Activated CD4-positive, alpha-beta T cell treated with anti-CD3 and anti-CD28 coated beads for 36 hours (primary cell): ENCODE measurements at regions not wholly inside any gene's neighbourhood (a gene's known extent, or its start where the extent isn't known, plus 50 kb on each side); places are given as distances from the start of the nearest gene placed in this dataset.

Experiments used
- ATAC-seq: fragments of 200-7000 bp; cut with Tn5 transposase; one replicate; pipeline ENCODE4 v1.10.0; 2021; ENCODE audit warnings: mild to moderate bottlenecking, moderate library complexity
- CTCF ChIA-PET: fragments of 350-600 bp; sonication (Branson Sonifier 250); formaldehyde crosslinking; loops from one replicate; lab custom pipeline; 2021; ENCODE audit warnings: antibody characterized with exemption; lab: Charles Lee
- POLR2A ChIA-PET: fragments of 350-600 bp; sonication (Branson Sonifier 250); formaldehyde crosslinking; loops from one replicate; lab custom pipeline; 2021; ENCODE audit warnings: antibody characterized with exemption, inconsistent platforms; lab: Charles Lee
- DNase-seq: peaks from one replicate; pipeline ENCODE4 v3.0.0-alpha.2; 2020
- H3K27ac Mint-ChIP-seq: one replicate; pipeline ENCODE4 v1.8.0; 2021; ENCODE audit warnings: mixed read lengths
- H3K27me3 Mint-ChIP-seq: one replicate; pipeline ENCODE4 v1.8.0; 2021; ENCODE audit warnings: mixed read lengths
- H3K36me3 Mint-ChIP-seq: one replicate; pipeline ENCODE4 v1.8.0; 2021; ENCODE audit warnings: low read depth, mixed read lengths
- H3K4me1 Mint-ChIP-seq: one replicate; pipeline ENCODE4 v1.8.0; 2021; ENCODE audit warnings: mixed read lengths
- H3K4me3 Mint-ChIP-seq: one replicate; pipeline ENCODE4 v1.8.0; 2021; ENCODE audit warnings: mild to moderate bottlenecking, moderate library complexity, mixed read lengths
- H3K9me3 Mint-ChIP-seq: one replicate; pipeline ENCODE4 v1.8.0; 2021; ENCODE audit warnings: low read depth, mixed read lengths
- intact Hi-C, 2 experiments: fragments of 100-400 bp; cut with DNase I in 1 of 2; cut with micrococcal nuclease in 1 of 2; formaldehyde crosslinking; loops; one replicate each; pipeline versions ENCODE4 v1.14.2 to v1.15.1; 2022 to 2024; cut with DNase I, micrococcal nuclease

- H3K4me1 Mint-ChIP-seq: no peaks in the 10 kb centered on the region
- intact Hi-C loops: no loop called here
- POLR2A ChIA-PET: no interaction called here
- H3K27ac Mint-ChIP-seq: no peak overlapping the region
- H3K9me3 Mint-ChIP-seq: peaks cover 4% of the 10 kb centered on the region
- CTCF ChIA-PET: no interaction called here
- peaks cover 2% of the 10 kb centered on the region for H3K27me3 Mint-ChIP-seq
- no peak overlapping the region for H3K4me3 Mint-ChIP-seq
- no peak for DNase-seq
- no peaks in the 10 kb centered on the region for H3K36me3 Mint-ChIP-seq
- no peak for ATAC-seq
Measured at GRCh38 chr20:55684578-55684977, 320.7 kb downstream of the CBLN4 start.

DNA sequence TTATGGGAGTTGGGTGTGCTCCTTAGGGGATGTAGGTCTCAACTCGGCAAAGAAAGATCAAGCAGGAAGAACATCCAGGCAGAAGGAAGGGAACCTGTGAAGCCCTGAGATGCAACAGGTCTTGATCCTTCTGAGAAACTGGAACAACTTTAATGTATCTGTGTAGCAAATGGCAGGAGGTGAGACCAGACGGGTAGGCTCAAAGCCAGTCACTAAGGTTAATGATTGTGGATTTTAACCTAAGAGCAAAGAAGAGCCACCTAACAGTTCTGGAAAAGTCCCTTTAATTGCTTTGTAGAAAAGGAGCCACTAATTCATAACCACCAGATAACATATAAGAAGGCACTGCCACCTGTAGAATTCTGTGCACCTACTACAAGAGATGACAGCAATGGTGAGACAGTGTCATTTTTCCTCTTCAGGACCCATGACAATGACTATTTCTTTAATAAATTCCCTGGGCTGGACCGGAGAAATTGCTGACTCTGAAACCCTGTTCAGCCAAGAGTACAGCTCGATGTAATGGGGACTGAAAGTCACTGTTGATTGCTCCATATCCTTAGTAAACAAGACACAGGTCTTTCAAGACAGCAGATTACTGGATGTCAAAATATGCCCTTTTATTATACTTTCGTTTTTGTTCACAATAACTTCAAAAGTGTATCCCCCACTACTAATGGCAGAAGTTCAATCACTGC lies 326.2 kb downstream of the CBLN4 start:
- no peak overlapping the region for H3K27ac Mint-ChIP-seq
- CTCF ChIA-PET: no interaction called here
- H3K36me3 Mint-ChIP-seq: no peaks in the 10 kb centered on the region
- DNase-seq (no peak), ATAC-seq (no peak)
- peaks cover 2% of the 10 kb centered on the region for H3K27me3 Mint-ChIP-seq
- no peak overlapping the region for H3K4me3 Mint-ChIP-seq
- H3K4me1 Mint-ChIP-seq: no peaks in the 10 kb centered on the region
- H3K9me3 Mint-ChIP-seq: peaks cover 2% of the 10 kb centered on the region
- POLR2A ChIA-PET: no interaction called here
- intact Hi-C loops: no loop called here

GRCh38 chr20:55678126-55678525 lies 327.2 kb downstream of the CBLN4 start:
- H3K36me3 Mint-ChIP-seq: no peaks in the 10 kb centered on the region
- no peak overlapping the region for H3K4me3 Mint-ChIP-seq
- no peak overlapping the region for H3K27ac Mint-ChIP-seq
- H3K27me3 Mint-ChIP-seq: peaks cover 2% of the 10 kb centered on the region
- DNase-seq: no peak
- intact Hi-C loops: no loop called here
- ATAC-seq: no peak
- peaks cover 4% of the 10 kb centered on the region for H3K9me3 Mint-ChIP-seq
- no peaks in the 10 kb centered on the region for H3K4me1 Mint-ChIP-seq
- POLR2A ChIA-PET: no interaction called here
- CTCF ChIA-PET: no interaction called here

DNA sequence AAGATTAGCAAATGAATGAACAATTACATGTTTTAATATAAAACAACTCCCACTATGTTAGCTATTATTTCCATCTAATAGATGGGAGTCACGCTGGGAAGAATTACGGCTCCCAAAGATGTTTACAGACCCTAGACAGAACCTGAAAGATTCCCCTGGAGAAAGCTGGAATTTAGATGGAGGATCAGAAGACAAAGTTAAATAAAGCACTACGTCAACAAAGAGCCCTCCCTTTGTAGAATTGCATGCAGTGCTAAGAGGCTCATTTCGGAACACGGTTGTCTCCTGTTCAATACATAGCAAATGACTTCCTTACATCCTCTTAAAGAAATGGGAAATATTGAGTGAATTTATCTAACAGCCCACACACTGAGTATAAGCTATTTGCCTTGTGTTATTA lies 328.3 kb downstream of the CBLN4 start:
- Mint-ChIP-seq H3K27me3 (peaks cover 2% of the 10 kb centered on the region), H3K4me1 (no peaks in the 10 kb centered on the region), H3K36me3 (no peaks in the 10 kb centered on the region), H3K4me3 (no peak overlapping the region), H3K27ac (no peak overlapping the region), H3K9me3 (peaks cover 4% of the 10 kb centered on the region)
- DNase-seq (no peak), ATAC-seq (no peak)
- ChIA-PET POLR2A (no interaction called here), CTCF (no interaction called here)
- intact Hi-C loops: no loop called here

- DNase-seq (no peak), ATAC-seq (no peak)
- ChIA-PET CTCF (no interaction called here), POLR2A (no interaction called here)
- H3K4me1 Mint-ChIP-seq: no peaks in the 10 kb centered on the region
- no peaks in the 10 kb centered on the region for H3K36me3 Mint-ChIP-seq
- no peak overlapping the region for H3K4me3 Mint-ChIP-seq
- no peaks in the 10 kb centered on the region for H3K27me3 Mint-ChIP-seq
- no peak overlapping the region for H3K27ac Mint-ChIP-seq
- intact Hi-C loops: no loop called here
- peaks cover 2% of the 10 kb centered on the region for H3K9me3 Mint-ChIP-seq
Measured at GRCh38 chr20:55676097-55676496, 329.2 kb downstream of the CBLN4 start.

GRCh38 chr20:55668631-55669030 lies 336.7 kb downstream of the CBLN4 start:
- DNase-seq (no peak), ATAC-seq (no peak)
- intact Hi-C loops: no loop called here
- CTCF ChIA-PET: no interaction called here
- Mint-ChIP-seq H3K27me3 (no peaks in the 10 kb centered on the region), H3K27ac (no peak overlapping the region), H3K4me1 (no peaks in the 10 kb centered on the region), H3K36me3 (no peaks in the 10 kb centered on the region), H3K4me3 (no peak overlapping the region), H3K9me3 (peaks cover 7% of the 10 kb centered on the region)
- POLR2A ChIA-PET: no interaction called here

DNA sequence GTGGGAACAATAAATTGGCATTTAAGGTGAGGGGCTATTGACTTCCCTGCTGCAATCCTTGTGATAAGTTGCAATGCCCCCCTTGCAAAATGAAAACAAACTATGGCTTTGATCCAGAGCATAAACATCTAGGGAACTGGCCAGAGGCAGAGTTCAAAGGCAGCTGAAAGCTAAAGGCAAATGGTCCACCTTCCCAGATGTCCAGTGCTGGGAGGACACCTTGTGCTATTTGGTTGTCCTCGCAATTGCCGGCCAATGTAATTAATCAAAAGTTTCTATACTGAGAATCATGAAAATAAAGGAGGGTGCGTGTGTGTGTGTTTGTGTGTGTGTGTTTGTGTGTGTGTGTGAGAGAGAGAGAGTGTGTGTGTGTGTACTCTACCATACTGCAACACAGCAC lies 337.4 kb downstream of the CBLN4 start:
- ChIA-PET CTCF (no interaction called here), POLR2A (no interaction called here)
- ATAC-seq: no peak
- H3K9me3 Mint-ChIP-seq: peaks cover 5% of the 10 kb centered on the region
- no peaks in the 10 kb centered on the region for H3K27me3 Mint-ChIP-seq
- H3K27ac Mint-ChIP-seq: no peak overlapping the region
- H3K4me3 Mint-ChIP-seq: no peak overlapping the region
- intact Hi-C loops: no loop called here
- H3K36me3 Mint-ChIP-seq: no peaks in the 10 kb centered on the region
- no peaks in the 10 kb centered on the region for H3K4me1 Mint-ChIP-seq
- no peak for DNase-seq

DNA sequence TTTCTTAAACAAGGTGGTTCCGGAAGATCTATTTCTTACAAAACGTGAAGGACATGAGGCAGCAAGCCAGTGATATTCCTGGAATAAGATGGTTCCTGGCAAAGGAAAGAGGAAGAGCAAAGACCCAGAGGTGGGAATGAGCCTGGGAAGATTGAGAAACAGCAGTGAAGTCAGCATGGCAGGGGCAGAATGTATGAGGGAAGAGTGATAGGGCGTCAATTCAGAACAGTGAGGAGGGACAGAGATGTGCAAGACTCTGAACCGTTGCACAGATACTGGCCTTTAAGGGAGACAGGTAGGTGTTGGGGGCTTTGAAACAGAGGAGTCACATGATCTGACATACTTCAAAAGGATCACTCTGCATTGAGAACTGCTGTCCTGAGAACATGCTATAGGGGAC lies 338.3 kb downstream of the CBLN4 start:
- Mint-ChIP-seq H3K27me3 (no peaks in the 10 kb centered on the region), H3K4me3 (no peak overlapping the region), H3K9me3 (peaks cover 5% of the 10 kb centered on the region), H3K4me1 (no peaks in the 10 kb centered on the region), H3K27ac (no peak overlapping the region), H3K36me3 (no peaks in the 10 kb centered on the region)
- DNase-seq: no peak
- ChIA-PET POLR2A (no interaction called here), CTCF (no interaction called here)
- no peak for ATAC-seq
- intact Hi-C loops: no loop called here

- CTCF ChIA-PET: no interaction called here
- H3K4me1 Mint-ChIP-seq: no peaks in the 10 kb centered on the region
- H3K9me3 Mint-ChIP-seq: no peaks in the 10 kb centered on the region
- H3K4me3 Mint-ChIP-seq: no peak overlapping the region
- H3K27me3 Mint-ChIP-seq: no peaks in the 10 kb centered on the region
- H3K36me3 Mint-ChIP-seq: no peaks in the 10 kb centered on the region
- intact Hi-C loops: no loop called here
- no peak for ATAC-seq
- DNase-seq: no peak
- no peak overlapping the region for H3K27ac Mint-ChIP-seq
- POLR2A ChIA-PET: no interaction called here
Measured at GRCh38 chr20:55656231-55656775, 349.0 kb downstream of the CBLN4 start.

DNA sequence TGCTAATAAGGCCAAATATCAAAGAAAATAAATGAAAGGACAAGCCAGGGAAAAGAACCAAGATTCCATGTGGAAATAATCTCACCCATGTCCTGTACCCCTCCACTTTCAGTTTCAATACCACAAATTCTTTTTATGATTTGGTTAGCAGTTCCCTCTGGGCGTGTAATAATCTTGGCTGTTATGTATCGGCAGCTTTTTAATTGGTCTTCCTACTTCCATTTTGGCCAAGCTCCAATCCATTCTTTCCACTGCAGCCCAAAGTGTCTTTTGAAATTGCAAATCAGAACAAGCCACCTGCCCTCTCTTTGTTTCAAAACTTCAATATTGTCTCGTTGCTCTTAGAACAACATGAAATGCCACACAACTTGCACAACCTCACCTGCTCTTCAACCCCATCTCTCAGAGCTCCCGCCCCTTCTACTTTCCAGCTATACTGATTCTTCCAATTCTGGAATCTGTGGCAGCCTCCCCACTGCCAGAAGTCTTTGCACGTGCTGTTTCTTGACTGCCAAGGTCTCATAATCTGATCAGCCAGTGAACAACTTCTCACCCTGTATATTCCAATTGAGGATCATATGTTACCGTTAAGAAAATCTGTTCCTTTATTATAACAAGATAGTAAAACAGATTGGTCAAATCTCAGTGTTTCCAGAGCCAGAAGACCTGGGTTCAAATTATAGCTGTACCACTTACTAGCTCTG lies 354.5 kb downstream of the CBLN4 start:
- Mint-ChIP-seq H3K4me3 (no peak overlapping the region), H3K4me1 (no peaks in the 10 kb centered on the region), H3K27me3 (no peaks in the 10 kb centered on the region), H3K9me3 (peaks cover 2% of the 10 kb centered on the region), H3K36me3 (no peaks in the 10 kb centered on the region), H3K27ac (no peak overlapping the region)
- ChIA-PET CTCF (interaction anchor here (0.5 kb wide), 1 partner anchor 844 kb away, joined by 4 read pairs; no protein-coding TSS in a partner anchor), POLR2A (no interaction called here)
- no peak for DNase-seq
- intact Hi-C loops: no loop called here
- ATAC-seq: no peak

- Mint-ChIP-seq H3K4me3 (no peak overlapping the region), H3K27ac (no peak overlapping the region), H3K36me3 (no peaks in the 10 kb centered on the region), H3K4me1 (no peaks in the 10 kb centered on the region), H3K27me3 (no peaks in the 10 kb centered on the region), H3K9me3 (peaks cover 4% of the 10 kb centered on the region)
- DNase-seq (no peak), ATAC-seq (no peak)
- ChIA-PET POLR2A (interaction anchor here (0.7 kb wide), 1 partner anchor 523 kb away, joined by 4 read pairs; no protein-coding TSS in a partner anchor), CTCF (no interaction called here)
- intact Hi-C loops: no loop called here
Measured at GRCh38 chr20:55649254-55649653, 356.1 kb downstream of the CBLN4 start.

DNA sequence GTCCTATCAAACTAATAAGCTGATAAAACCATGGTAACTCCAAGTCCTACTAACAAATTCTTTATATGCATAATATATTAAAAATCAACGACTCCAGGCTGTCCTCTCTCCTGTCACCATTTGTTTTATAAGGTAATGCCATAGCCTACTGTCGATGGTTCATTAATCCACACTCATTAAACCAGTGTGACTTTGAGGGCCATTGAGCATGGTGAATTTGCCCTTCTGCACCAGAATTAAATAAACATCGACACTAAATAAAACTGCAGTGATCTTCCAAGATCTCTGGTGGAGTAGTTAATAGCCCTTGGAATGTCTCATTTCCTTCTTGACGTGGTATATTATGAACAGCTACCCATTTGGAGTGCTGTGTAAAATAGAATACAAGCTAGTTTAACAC lies 358.5 kb downstream of the CBLN4 start:
- no peak overlapping the region for H3K27ac Mint-ChIP-seq
- CTCF ChIA-PET: interaction anchor here (1.0 kb wide), 1 partner anchor 9 kb away, joined by 4 read pairs; no protein-coding TSS in a partner anchor
- intact Hi-C loops: no loop called here

More for the DNA sequence above, 358.5 kb downstream of the CBLN4 start:
- POLR2A ChIA-PET: no interaction called here
- Mint-ChIP-seq H3K4me1 (no peaks in the 10 kb centered on the region), H3K36me3 (no peaks in the 10 kb centered on the region), H3K27me3 (no peaks in the 10 kb centered on the region), H3K4me3 (no peak overlapping the region), H3K9me3 (peaks cover 6% of the 10 kb centered on the region)
- DNase-seq: no peak
- no peak for ATAC-seq
